Trophoblast cell (in vitro differentiated cells and primary cell): ENCODE measurements at regions not wholly inside any gene's neighbourhood (a gene's known extent, or its start where the extent isn't known, plus 50 kb on each side); places are given as distances from the start of the nearest gene placed in this dataset.
"Not testable (repeated sequence)": the region's sequence is repeated elsewhere in the genome, so short reads cannot be mapped to it uniquely, and the experiment has no call there.

Source experiments
- DNase-seq, 2 donors: peaks; one replicate each; pipeline ENCODE4 v3.0.0-alpha.2; 2016
- H2AFZ ChIP-seq: 2 replicates; pipeline ENCODE4 v1.6.1; 2013; ENCODE audit warnings: low read length, moderate library complexity, mild to moderate bottlenecking; ENCODE audit not compliant: insufficient read depth, poor library complexity
- H2AK5ac ChIP-seq: 2 replicates; pipeline ENCODE4 v1.6.1; 2013; ENCODE audit warnings: mild to moderate bottlenecking, low read length
- H2BK120ac ChIP-seq: 2 replicates; pipeline ENCODE4 v1.6.1; 2013; ENCODE audit warnings: low read length, mild to moderate bottlenecking, moderate library complexity; ENCODE audit not compliant: insufficient read depth, poor library complexity
- H2BK12ac ChIP-seq: 2 replicates; pipeline ENCODE4 v1.6.1; 2013; ENCODE audit warnings: mild to moderate bottlenecking, low read length, moderate library complexity
- H2BK5ac ChIP-seq: 2 replicates; pipeline ENCODE4 v1.6.1; 2013; ENCODE audit warnings: low read length, low read depth, moderate library complexity, mild to moderate bottlenecking; ENCODE audit not compliant: poor library complexity
- H3K14ac ChIP-seq: 2 replicates; pipeline ENCODE4 v1.6.1; 2013; ENCODE audit warnings: mild to moderate bottlenecking, low read length
- H3K18ac ChIP-seq: 2 replicates; pipeline ENCODE4 v1.6.1; 2013; ENCODE audit warnings: mild to moderate bottlenecking, low read length
- H3K23ac ChIP-seq: 2 replicates; pipeline ENCODE4 v1.6.1; 2013; ENCODE audit warnings: low read length
- H3K27ac ChIP-seq: 2 replicates; pipeline ENCODE4 v1.5.1; 2013; ENCODE audit warnings: low read depth, mild to moderate bottlenecking, inconsistent platforms, low read length, moderate library complexity
- H3K27me3 ChIP-seq: 2 replicates; pipeline ENCODE4 v1.6.1; 2013; ENCODE audit warnings: inconsistent platforms, mild to moderate bottlenecking, low read length, moderate library complexity; ENCODE audit not compliant: insufficient read depth
- H3K36me3 ChIP-seq, 2 experiments: 1 replicate in 1 of 2; 2 replicates in 1 of 2; pipeline ENCODE4 v1.6.1; 2013; ENCODE audit warnings: low read length in 2 of 2, mild to moderate bottlenecking in 2 of 2, moderate library complexity in 1 of 2; ENCODE audit not compliant: insufficient read depth in 2 of 2, control insufficient read depth in 1 of 2
- H3K4ac ChIP-seq: 2 replicates; pipeline ENCODE4 v1.6.1; 2013; ENCODE audit warnings: low read depth, mild to moderate bottlenecking, low read length, moderate library complexity
- H3K4me1 ChIP-seq, 2 experiments: 1 replicate in 1 of 2; 2 replicates in 1 of 2; pipeline ENCODE4 v1.6.1; 2013; ENCODE audit warnings: low read length in 2 of 2, mild to moderate bottlenecking in 2 of 2, moderate library complexity in 1 of 2; ENCODE audit not compliant: insufficient read depth in 2 of 2, control insufficient read depth in 1 of 2
- H3K4me2 ChIP-seq: 2 replicates; pipeline ENCODE4 v1.6.1; 2013; ENCODE audit warnings: inconsistent platforms, mild to moderate bottlenecking, low read length, moderate library complexity
- H3K4me3 ChIP-seq: 2 replicates; pipeline ENCODE4 v1.5.1; 2013; ENCODE audit warnings: mild to moderate bottlenecking, low read depth, low read length, inconsistent platforms
- H3K79me1 ChIP-seq: one replicate; pipeline ENCODE4 v1.6.1; 2013; ENCODE audit warnings: low read length
- H3K79me2 ChIP-seq: 2 replicates; pipeline ENCODE4 v1.6.1; 2013; ENCODE audit warnings: low read length, mild to moderate bottlenecking; ENCODE audit not compliant: control insufficient read depth, insufficient read depth, poor library complexity
- H3K9ac ChIP-seq: 2 replicates; pipeline ENCODE4 v1.6.1; 2013; ENCODE audit warnings: mild to moderate bottlenecking, low read length
- H3K9me3 ChIP-seq: 2 replicates; pipeline ENCODE4 v1.6.1; 2013; ENCODE audit warnings: low read depth, mild to moderate bottlenecking, control low read depth, inconsistent platforms, low read length; ENCODE audit not compliant: insufficient read depth
- H4K12ac ChIP-seq: 2 replicates; pipeline ENCODE4 v1.6.1; 2013; ENCODE audit warnings: low read depth, mild to moderate bottlenecking, low read length, moderate library complexity
- H4K8ac ChIP-seq: 2 replicates; pipeline ENCODE4 v1.6.1; 2013; ENCODE audit warnings: low read depth, mild to moderate bottlenecking, low read length, moderate library complexity
- H4K91ac ChIP-seq: one replicate; pipeline ENCODE4 v1.6.1; 2013; ENCODE audit warnings: low read depth, mild to moderate bottlenecking, low read length, moderate library complexity
- WGBS: extraction: QIAGEN DNeasy Blood & Tissue Kit; methylation state at CpG from one replicate; pipeline ENCODE4 v1.1.7; 2013; ENCODE audit warnings: missing lambda C conversion rate; ENCODE audit not compliant: insufficient read length, insufficient coverage; ENCODE audit errors: extremely low coverage; 5-methylcytosine and 5-hydroxymethylcytosine counted together

DNA sequence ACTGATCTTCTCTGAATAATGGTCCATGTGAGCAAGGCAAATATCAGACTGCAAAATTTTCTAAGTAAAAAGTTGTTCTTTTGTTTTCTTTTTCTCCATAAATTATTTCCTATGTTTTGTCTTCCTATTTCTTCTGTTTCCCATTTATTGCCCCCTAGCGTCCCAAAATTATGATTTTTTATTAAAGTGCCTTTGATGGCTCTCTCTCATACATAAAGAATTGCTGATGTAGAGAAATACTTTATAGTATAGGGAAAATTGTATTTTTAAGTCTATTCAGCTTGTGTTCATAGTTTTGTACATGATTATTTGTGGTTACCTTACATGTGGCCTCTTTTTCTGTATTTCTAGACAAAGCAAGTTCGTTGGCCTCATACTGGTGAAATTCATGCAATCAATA is 1031.2 kb downstream of the EFNA5 start:
- no peaks in the 10 kb centered on the region for H3K9me3 ChIP-seq
- no peak overlapping the region for H3K23ac ChIP-seq
- no peak overlapping the region for H3K4ac ChIP-seq
- H3K4me1 ChIP-seq = no peaks in the 10 kb centered on the region
- WGBS = no CpG with 5 or more reads among the region's 2 CpGs
- no peak overlapping the region for H2BK12ac ChIP-seq
- DNase-seq = no peak
- H3K36me3 ChIP-seq = no peaks in the 10 kb centered on the region
- H2BK120ac ChIP-seq = no peak overlapping the region
- H3K14ac ChIP-seq = no peak overlapping the region
- no peak overlapping the region for H4K91ac ChIP-seq
- H3K27me3 ChIP-seq = no peaks in the 10 kb centered on the region
- H3K18ac ChIP-seq = no peak overlapping the region
- no peak overlapping the region for H3K27ac ChIP-seq
- no peak overlapping the region for H4K8ac ChIP-seq
- no peak overlapping the region for H3K4me3 ChIP-seq
- H3K79me1 ChIP-seq = no peaks in the 10 kb centered on the region
- H4K12ac ChIP-seq = no peak overlapping the region
- no peak overlapping the region for H2BK5ac ChIP-seq
- H3K79me2 ChIP-seq = no peaks in the 10 kb centered on the region
- H2AK5ac ChIP-seq = no peak overlapping the region
- no peak overlapping the region for H2AFZ ChIP-seq
- H3K4me2 ChIP-seq = no peak overlapping the region
- H3K9ac ChIP-seq = no peak overlapping the region

DNA sequence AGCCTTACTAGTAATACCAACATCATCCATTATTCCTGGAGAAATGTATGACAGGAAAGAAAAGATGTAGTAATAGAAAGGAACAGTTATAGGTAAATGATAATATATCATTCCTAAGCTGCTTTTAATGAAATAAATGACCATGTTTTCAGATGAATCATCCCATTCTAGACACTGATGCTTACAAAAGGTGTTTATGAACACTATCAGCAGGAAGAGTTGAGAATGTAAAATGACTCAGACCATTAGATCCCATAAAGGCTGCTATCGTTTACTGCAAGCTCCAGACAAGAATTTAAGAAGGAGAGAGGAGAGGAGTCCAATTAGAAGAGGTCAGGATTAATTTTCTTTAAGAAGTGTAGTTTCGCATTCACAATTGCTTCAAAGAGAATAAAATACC is 1033.5 kb downstream of the EFNA5 start:
- Histone ChIP-seq H3K36me3 (no peaks in the 10 kb centered on the region), H3K27me3 (no peaks in the 10 kb centered on the region), H3K79me1 (no peaks in the 10 kb centered on the region), H2BK12ac (no peak overlapping the region), H3K9ac (no peak overlapping the region), H3K14ac (no peak overlapping the region), H2BK120ac (no peak overlapping the region), H4K12ac (no peak overlapping the region), H2AK5ac (no peak overlapping the region), H2AFZ (no peak overlapping the region), H3K79me2 (no peaks in the 10 kb centered on the region), H3K4ac (no peak overlapping the region), H3K27ac (no peak overlapping the region), H2BK5ac (no peak overlapping the region), H3K9me3 (no peaks in the 10 kb centered on the region), H3K4me3 (no peak overlapping the region), H3K4me2 (no peak overlapping the region), H3K18ac (no peak overlapping the region), H3K4me1 (no peaks in the 10 kb centered on the region), H4K8ac (no peak overlapping the region), H4K91ac (no peak overlapping the region), H3K23ac (no peak overlapping the region)
- peak in 1 of 2 donors; percentile 4 for DNase-seq
- WGBS = no CpG with 5 or more reads among the region's 2 CpGs

DNA sequence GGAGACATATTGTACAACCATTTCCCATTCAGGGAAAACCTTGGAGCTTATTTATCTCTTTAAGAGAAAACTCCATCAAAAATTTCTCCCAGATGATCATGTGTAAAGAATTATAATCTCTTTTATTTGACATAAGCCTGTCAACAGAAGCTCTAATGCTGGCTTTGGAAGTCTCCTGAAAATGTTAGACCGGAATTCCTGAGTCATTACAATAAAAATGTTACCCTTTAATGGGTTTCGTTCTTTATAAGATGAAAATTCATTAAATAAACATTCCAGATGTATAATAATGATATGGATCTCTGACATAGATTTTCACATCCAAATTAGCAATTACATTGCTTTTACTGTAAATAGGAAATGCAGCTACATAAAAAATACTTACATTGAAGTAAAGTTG is 1036.4 kb downstream of the EFNA5 start:
- Histone ChIP-seq H2AFZ (no peak overlapping the region), H3K27ac (no peak overlapping the region), H3K4ac (no peak overlapping the region), H3K9ac (no peak overlapping the region), H3K23ac (no peak overlapping the region), H4K91ac (no peak overlapping the region), H2BK12ac (no peak overlapping the region), H3K4me2 (no peak overlapping the region), H4K8ac (no peak overlapping the region), H3K4me3 (no peak overlapping the region), H3K79me1 (no peaks in the 10 kb centered on the region), H3K9me3 (no peaks in the 10 kb centered on the region), H3K18ac (no peak overlapping the region), H3K14ac (no peak overlapping the region), H2AK5ac (no peak overlapping the region), H3K27me3 (no peaks in the 10 kb centered on the region), H3K36me3 (no peaks in the 10 kb centered on the region), H4K12ac (no peak overlapping the region), H3K4me1 (no peaks in the 10 kb centered on the region), H3K79me2 (no peaks in the 10 kb centered on the region), H2BK5ac (no peak overlapping the region), H2BK120ac (no peak overlapping the region)
- no peak for DNase-seq
- no CpG with 5 or more reads among the region's 2 CpGs for WGBS

DNA sequence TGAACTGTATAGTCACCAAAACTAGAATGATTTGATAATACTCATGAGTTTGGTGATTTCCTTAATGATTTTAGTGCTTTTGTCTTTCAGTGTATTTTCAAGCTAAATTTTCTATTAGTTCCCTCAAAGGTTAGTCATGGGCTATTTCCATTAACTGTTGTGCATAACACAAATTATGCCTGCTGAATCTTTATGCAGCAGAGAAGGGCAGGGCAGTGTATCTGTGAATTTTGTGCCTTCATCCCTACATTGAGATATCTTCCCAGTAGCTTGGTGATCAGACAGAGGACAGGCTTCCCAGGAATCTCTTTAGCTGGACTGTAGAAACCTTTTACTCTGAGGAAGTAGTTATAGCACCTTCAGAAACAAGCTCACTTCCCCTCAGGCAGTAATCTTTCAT is 1036.9 kb downstream of the EFNA5 start:
- no peaks in the 10 kb centered on the region for H3K9me3 ChIP-seq
- H3K36me3 ChIP-seq = no peaks in the 10 kb centered on the region
- H3K23ac ChIP-seq = no peak overlapping the region
- H3K79me2 ChIP-seq = no peaks in the 10 kb centered on the region
- no peak overlapping the region for H4K91ac ChIP-seq
- no peaks in the 10 kb centered on the region for H3K4me1 ChIP-seq
- no peak overlapping the region for H3K4me2 ChIP-seq
- no peak overlapping the region for H3K14ac ChIP-seq
- H3K27me3 ChIP-seq = no peaks in the 10 kb centered on the region
- no peak overlapping the region for H4K12ac ChIP-seq
- H4K8ac ChIP-seq = no peak overlapping the region
- H2AK5ac ChIP-seq = no peak overlapping the region
- H3K79me1 ChIP-seq = no peaks in the 10 kb centered on the region
- H3K4ac ChIP-seq = no peak overlapping the region
- H3K4me3 ChIP-seq = no peak overlapping the region
- H2BK5ac ChIP-seq = no peak overlapping the region
- DNase-seq = no peak
- no peak overlapping the region for H3K27ac ChIP-seq
- no peak overlapping the region for H2AFZ ChIP-seq
- H3K18ac ChIP-seq = no peak overlapping the region
- H2BK120ac ChIP-seq = no peak overlapping the region
- H3K9ac ChIP-seq = no peak overlapping the region
- H2BK12ac ChIP-seq = no peak overlapping the region

DNA sequence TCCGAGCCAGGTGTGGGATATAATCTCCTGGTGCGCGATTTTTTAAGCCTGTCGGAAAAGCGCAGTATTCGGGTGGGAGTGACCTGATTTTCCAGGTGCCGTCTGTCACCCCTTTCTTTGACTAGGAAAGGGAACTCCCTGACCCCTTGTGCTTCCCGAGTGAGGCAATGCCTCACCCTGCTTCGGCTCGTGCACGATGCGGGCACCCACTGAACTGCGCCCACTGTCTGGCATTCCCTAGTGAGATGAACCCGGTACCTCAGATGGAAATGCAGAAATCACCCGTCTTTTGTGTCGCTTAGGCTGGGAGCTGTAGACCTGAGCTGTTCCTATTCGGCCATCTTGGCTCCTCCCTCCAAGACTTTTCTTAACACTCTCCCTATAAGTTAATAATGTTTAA is 1042.3 kb downstream of the EFNA5 start:
- H4K91ac ChIP-seq, H2BK5ac ChIP-seq, H3K23ac ChIP-seq, H2BK12ac ChIP-seq, H3K18ac ChIP-seq, H3K9ac ChIP-seq, H3K4me1 ChIP-seq, H2AK5ac ChIP-seq, H3K27ac ChIP-seq, H3K36me3 ChIP-seq, H3K79me1 ChIP-seq, H2AFZ ChIP-seq, H3K4me3 ChIP-seq, H3K79me2 ChIP-seq, H4K12ac ChIP-seq, DNase-seq, H4K8ac ChIP-seq, H3K14ac ChIP-seq, H3K4ac ChIP-seq, H3K4me2 ChIP-seq, H3K27me3 ChIP-seq, H3K9me3 ChIP-seq, H2BK120ac ChIP-seq: not testable (repeated sequence)
- no CpG with 5 or more reads among the region's 17 CpGs for WGBS
